OCI-LY7 (cell line): ENCODE measurements at regions not wholly inside any gene's neighbourhood (a gene's known extent, or its start where the extent isn't known, plus 50 kb on each side); places are given as distances from the start of the nearest gene placed in this dataset.

Experiments
- BruUV-seq: library from RNA; stranded (reverse); fragments of 400-500 nt; replicated peaks from 2 replicates; lab custom pipeline; 2021; lab: Mats Ljungman, UMichigan
- CTCF ChIA-PET: fragments of 300-600 bp; sonication (Branson Sonifier 250); formaldehyde crosslinking; loops from one replicate; lab custom pipeline; 2022; ENCODE audit warnings: antibody characterized with exemption; ENCODE audit not compliant: unreplicated experiment; lab: Charles Lee
- POLR2A ChIA-PET: fragments of 300-600 bp; sonication (Branson Sonifier 250); formaldehyde crosslinking; loops from one replicate; lab custom pipeline; 2022; ENCODE audit warnings: antibody characterized with exemption; lab: Charles Lee
- DNase-seq: peaks from one replicate; pipeline ENCODE4 v3.0.0-alpha.2; 2015; ENCODE audit warnings: low spot score
- H2AFZ ChIP-seq: fragments of 200-600 bp; sonication (generic), shearing (Covaris generic); 2 replicates; pipeline ENCODE4 v1.6.1; 2014; ENCODE audit warnings: mild to moderate bottlenecking, antibody characterized with exemption, low read length, moderate library complexity
- H3K27ac ChIP-seq: fragments of 200-600 bp; sonication (generic); 2 replicates; pipeline ENCODE4 v1.5.1; 2014; ENCODE audit warnings: mixed run types, low read depth, mild to moderate bottlenecking, moderate library complexity, low read length, inconsistent platforms; ENCODE audit not compliant: poor library complexity, severe bottlenecking
- H3K36me3 ChIP-seq: fragments of 200-600 bp; sonication (generic); 2 replicates; pipeline ENCODE4 v1.6.1; 2014; ENCODE audit warnings: mild to moderate bottlenecking, antibody characterized with exemption, low read length, moderate library complexity, mixed read lengths; ENCODE audit not compliant: insufficient read depth
- H3K4me1 ChIP-seq: fragments of 200-600 bp; sonication (generic); 2 replicates; pipeline ENCODE4 v1.5.1; 2014; ENCODE audit warnings: mild to moderate bottlenecking, low read length; ENCODE audit not compliant: insufficient read depth, poor library complexity, severe bottlenecking
- H3K4me2 ChIP-seq: fragments of 200-600 bp; sonication (generic); 2 replicates; pipeline ENCODE4 v1.6.1; 2014; ENCODE audit warnings: mild to moderate bottlenecking, low read length
- H3K4me3 ChIP-seq: fragments of 200-600 bp; sonication (generic); 2 replicates; pipeline ENCODE4 v1.5.1; 2014; ENCODE audit warnings: mild to moderate bottlenecking, low read depth, low read length; ENCODE audit not compliant: poor library complexity, severe bottlenecking
- H3K79me2 ChIP-seq: fragments of 200-600 bp; sonication (generic); 2 replicates; pipeline ENCODE4 v1.6.1; 2016; ENCODE audit warnings: low read depth, mild to moderate bottlenecking, low read length, moderate library complexity, mixed read lengths; ENCODE audit not compliant: insufficient read depth
- H3K9me2 ChIP-seq: fragments of 200-600 bp; sonication (generic); 2 replicates; pipeline ENCODE4 v1.6.1; 2016; ENCODE audit warnings: mild to moderate bottlenecking, low read length, mixed read lengths; ENCODE audit not compliant: insufficient read depth
- H3K9me3 ChIP-seq: fragments of 200-600 bp; sonication (generic); 2 replicates; pipeline ENCODE4 v1.6.1; 2014; ENCODE audit warnings: mild to moderate bottlenecking, mixed run types, low read length, mixed read lengths
- H4K20me1 ChIP-seq: fragments of 200-600 bp; sonication (generic); 2 replicates; pipeline ENCODE4 v1.6.1; 2014; ENCODE audit warnings: mild to moderate bottlenecking, antibody characterized with exemption, low read length, moderate library complexity, mixed read lengths; ENCODE audit not compliant: insufficient read depth
- EZH2phosphoT487 ChIP-seq: fragments of 200-600 bp; sonication (generic); IDR thresholded peaks from 2 replicates; pipeline ENCODE4 v1.6.1; 2018; ENCODE audit warnings: low read depth, borderline replicate concordance, mild to moderate bottlenecking, mixed run types, antibody characterized with exemption, low read length, moderate library complexity, mixed read lengths
- intact Hi-C: fragments of 100-400 bp; cut with micrococcal nuclease; formaldehyde crosslinking; loops from one replicate; pipeline ENCODE4 v1.10.0; 2022; ENCODE audit not compliant: unreplicated experiment
- TF ChIP-seq, protein P1 (sequence below): fragments of 200-600 bp; sonication (generic); conservative IDR thresholded peaks from 2 replicates; pipeline ENCODE4 v1.5.1; 2014; ENCODE audit warnings: mild to moderate bottlenecking, antibody characterized with exemption, low read length, moderate library complexity, mixed read lengths

DNA sequence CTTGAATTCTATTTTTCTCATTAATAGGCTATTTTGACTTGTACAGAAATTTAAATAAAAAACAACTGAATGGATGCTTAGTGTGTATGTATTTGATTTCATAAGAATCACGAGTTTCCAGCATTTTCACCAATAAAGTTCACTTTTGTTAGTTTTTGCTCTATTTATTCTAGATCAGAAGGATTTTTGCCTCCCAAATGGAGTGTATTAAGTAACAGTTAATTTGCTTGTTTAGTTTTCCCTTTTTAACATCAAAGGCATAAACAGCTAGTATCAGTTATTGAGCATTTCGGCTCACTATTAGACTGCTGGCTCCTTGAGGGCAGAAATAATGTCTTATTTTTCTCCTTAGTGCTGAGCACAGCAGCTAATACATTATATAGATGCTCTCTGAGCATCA, 414.1 kb downstream of the FGF9 start:
- POLR2A ChIA-PET, result no interaction called here
- no peaks in the 10 kb centered on the region for H3K4me1 ChIP-seq
- H3K9me2 ChIP-seq, result no peaks in the 10 kb centered on the region
- no peaks in the 10 kb centered on the region for H3K9me3 ChIP-seq
- intact Hi-C loops, result no loop called here
- H3K4me2 ChIP-seq, result no peak overlapping the region
- no peaks in the 10 kb centered on the region for H3K36me3 ChIP-seq
- no TSS peak for BruUV-seq
- CTCF ChIA-PET, result no interaction called here
- H3K79me2 ChIP-seq, result no peaks in the 10 kb centered on the region
- H3K4me3 ChIP-seq, result no peak overlapping the region
- DNase-seq, result no peak
- H4K20me1 ChIP-seq, result no peaks in the 10 kb centered on the region
- TF ChIP-seq, protein P1, sequence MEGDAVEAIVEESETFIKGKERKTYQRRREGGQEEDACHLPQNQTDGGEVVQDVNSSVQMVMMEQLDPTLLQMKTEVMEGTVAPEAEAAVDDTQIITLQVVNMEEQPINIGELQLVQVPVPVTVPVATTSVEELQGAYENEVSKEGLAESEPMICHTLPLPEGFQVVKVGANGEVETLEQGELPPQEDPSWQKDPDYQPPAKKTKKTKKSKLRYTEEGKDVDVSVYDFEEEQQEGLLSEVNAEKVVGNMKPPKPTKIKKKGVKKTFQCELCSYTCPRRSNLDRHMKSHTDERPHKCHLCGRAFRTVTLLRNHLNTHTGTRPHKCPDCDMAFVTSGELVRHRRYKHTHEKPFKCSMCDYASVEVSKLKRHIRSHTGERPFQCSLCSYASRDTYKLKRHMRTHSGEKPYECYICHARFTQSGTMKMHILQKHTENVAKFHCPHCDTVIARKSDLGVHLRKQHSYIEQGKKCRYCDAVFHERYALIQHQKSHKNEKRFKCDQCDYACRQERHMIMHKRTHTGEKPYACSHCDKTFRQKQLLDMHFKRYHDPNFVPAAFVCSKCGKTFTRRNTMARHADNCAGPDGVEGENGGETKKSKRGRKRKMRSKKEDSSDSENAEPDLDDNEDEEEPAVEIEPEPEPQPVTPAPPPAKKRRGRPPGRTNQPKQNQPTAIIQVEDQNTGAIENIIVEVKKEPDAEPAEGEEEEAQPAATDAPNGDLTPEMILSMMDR, result no peak
- TF ChIP-seq EZH2phosphoT487, result no peak
- H2AFZ ChIP-seq, result no peak overlapping the region
- no peak overlapping the region for H3K27ac ChIP-seq

DNA sequence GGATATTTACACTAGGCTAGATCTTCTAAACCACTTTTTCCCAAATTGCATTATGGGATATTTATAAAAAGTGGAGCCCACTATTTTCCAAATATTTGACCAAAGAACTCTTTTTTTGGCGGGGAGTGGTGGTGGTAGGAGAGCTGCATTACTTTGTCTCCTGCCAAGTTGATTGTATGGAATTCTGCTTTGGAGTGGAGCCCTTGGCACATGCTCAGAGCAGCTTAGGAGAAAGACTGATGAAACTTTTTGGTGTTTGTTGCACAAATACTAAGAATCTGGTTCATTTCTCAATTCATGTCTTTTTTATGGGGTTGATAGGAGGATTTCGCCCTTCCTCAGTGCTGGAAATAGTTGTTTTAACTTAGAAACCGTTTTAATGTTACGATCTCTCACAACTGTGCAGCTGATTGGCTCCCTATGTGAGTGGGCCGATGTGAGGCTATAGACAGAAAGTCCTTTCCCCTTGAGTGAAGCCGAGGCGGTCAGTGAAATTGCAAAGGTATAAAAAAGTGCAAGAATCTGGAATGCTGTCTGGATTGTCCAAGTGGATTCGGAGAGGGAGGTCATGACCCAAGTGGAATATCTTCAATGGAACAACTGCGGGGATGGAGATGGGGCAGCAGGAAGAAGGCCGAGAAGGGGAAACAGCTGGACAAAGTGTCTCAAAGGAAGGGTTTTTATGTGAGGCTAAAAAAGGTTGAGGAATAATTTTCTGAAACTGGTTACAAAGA, 415.9 kb downstream of the FGF9 start:
- TF ChIP-seq EZH2phosphoT487, result no peak
- TF ChIP-seq, protein P1, result no peak
- Histone ChIP-seq H3K27ac (no peak overlapping the region), H3K9me2 (no peaks in the 10 kb centered on the region), H3K4me3 (no peak overlapping the region), H3K4me1 (no peaks in the 10 kb centered on the region), H3K36me3 (no peaks in the 10 kb centered on the region), H2AFZ (no peak overlapping the region), H4K20me1 (no peaks in the 10 kb centered on the region), H3K9me3 (no peaks in the 10 kb centered on the region), H3K4me2 (no peak overlapping the region), H3K79me2 (no peaks in the 10 kb centered on the region)
- no peak for DNase-seq
- intact Hi-C loops, result no loop called here
- no TSS peak for BruUV-seq
- ChIA-PET POLR2A (no interaction called here), CTCF (no interaction called here)

DNA sequence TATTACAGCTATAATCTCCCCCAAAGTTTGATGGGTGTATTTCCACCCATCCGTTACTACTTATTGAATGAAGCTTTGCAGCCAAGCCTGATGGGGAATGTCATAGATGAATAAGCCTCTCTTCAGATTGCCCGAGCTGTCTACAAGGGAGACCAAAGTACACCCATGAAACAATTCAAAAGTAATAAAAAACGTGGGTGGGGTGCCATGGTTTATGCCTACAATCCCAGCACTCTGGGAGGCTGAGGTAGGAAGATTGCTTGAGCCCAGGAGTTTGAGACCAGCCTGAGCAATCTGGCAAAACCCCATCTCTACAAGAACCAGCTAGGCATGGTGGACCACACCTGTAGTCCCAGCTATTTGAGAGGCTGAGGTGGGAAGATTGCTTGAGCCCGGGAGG, 419.2 kb downstream of the FGF9 start:
- Histone ChIP-seq H3K4me3 (no peak overlapping the region), H4K20me1 (no peaks in the 10 kb centered on the region), H3K4me1 (no peaks in the 10 kb centered on the region), H3K27ac (no peak overlapping the region), H3K36me3 (no peaks in the 10 kb centered on the region), H3K9me3 (no peaks in the 10 kb centered on the region), H3K9me2 (no peaks in the 10 kb centered on the region), H3K79me2 (no peaks in the 10 kb centered on the region), H2AFZ (no peak overlapping the region), H3K4me2 (no peak overlapping the region)
- BruUV-seq, result no TSS peak
- ChIA-PET POLR2A (no interaction called here), CTCF (no interaction called here)
- intact Hi-C loops, result no loop called here
- no peak for DNase-seq
- no peak for TF ChIP-seq EZH2phosphoT487
- TF ChIP-seq, protein P1, result no peak
